Epithelial cell of esophagus (primary cell): ENCODE measurements at regions not wholly inside any gene's neighbourhood (a gene's known extent, or its start where the extent isn't known, plus 50 kb on each side); places are given as distances from the start of the nearest gene placed in this dataset.
"Not testable (repeated sequence)": the region's sequence is repeated elsewhere in the genome, so short reads cannot be mapped to it uniquely, and the experiment has no call there.

Experiments used
- DNase-seq: peaks from one replicate; pipeline ENCODE4 v3.0.0; 2010; ENCODE audit warnings: low read depth
- H3K4me3 ChIP-seq: 2 replicates; pipeline ENCODE4 v1.5.1; 2011; ENCODE audit warnings: mild to moderate bottlenecking, low read length, control low read depth
- CTCF ChIP-seq: IDR thresholded peaks from 2 replicates; pipeline ENCODE4 v1.5.1; 2011; ENCODE audit warnings: low read depth, mild to moderate bottlenecking, low read length, control low read depth, inconsistent platforms; ENCODE audit not compliant: insufficient read depth; ENCODE audit errors: missing control alignments

DNA sequence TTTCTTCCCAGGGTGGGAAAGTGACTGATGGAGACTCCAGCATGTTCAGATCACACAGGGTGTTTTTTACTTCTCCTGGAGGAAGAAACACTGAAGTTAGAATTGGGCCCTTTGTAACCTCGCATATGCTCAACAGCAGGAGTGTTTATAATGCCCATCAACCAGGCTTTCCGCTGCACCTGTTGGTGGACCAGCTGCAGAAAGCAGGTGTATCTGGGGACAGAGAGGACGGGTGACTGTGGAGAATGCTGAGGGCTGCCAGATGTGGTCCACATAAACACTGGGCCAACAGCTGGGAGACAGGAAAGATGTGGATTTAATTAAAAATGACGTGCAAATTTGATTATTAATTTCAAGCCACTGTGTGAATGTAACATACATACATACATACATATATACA lies 335.5 kb upstream of the SPRED2 start:
- no peak for TF ChIP-seq CTCF
- DNase-seq: no peak
- no peak overlapping the region for H3K4me3 ChIP-seq

DNA sequence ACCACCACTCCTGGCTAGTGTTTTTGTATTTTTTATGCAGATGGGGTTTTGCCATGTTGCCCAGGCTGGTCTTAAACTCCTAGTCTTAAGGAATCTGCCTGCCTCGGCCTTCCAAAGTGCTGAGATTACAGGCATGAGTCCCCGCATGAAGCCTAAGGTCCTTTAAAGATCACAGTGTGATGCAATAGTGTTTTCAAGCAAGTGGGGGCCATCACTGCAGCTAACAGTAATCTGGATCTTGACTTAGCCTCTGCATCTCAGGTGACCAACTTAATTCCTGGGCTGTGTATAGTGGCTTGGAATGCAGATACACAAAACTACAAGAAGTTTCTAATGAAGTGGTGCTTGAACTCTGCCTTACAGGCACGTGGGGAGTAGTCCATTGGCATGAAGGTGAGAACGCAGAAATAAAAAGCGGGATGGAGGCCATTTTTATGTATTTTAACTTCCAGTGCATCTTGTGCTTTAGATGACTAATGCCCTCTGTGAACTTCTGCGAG lies 334.4 kb upstream of the SPRED2 start:
- DNase-seq: no peak
- TF ChIP-seq CTCF: no peak
- H3K4me3 ChIP-seq: no peak overlapping the region

DNA sequence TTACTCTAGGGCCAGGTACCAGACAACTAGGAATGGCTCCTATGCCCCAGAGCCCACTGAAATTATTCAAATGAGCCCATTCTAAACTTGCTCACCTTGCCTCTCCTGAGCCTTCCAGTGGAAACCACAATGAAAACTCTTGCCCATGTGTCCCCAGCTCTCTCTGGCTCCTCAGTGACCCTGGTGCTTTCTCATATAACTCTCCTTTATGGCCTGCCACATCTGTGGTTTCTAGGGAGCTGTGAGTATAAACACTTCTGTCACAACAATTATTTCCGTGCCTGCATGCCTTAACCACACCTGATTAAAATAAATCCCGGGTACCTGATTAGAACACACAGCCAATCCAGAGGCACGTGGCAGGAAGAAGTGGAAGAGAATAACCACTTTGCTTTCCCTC lies 333.0 kb upstream of the SPRED2 start:
- H3K4me3 ChIP-seq: no peak overlapping the region
- no peak for DNase-seq
- TF ChIP-seq CTCF: no peak

DNA sequence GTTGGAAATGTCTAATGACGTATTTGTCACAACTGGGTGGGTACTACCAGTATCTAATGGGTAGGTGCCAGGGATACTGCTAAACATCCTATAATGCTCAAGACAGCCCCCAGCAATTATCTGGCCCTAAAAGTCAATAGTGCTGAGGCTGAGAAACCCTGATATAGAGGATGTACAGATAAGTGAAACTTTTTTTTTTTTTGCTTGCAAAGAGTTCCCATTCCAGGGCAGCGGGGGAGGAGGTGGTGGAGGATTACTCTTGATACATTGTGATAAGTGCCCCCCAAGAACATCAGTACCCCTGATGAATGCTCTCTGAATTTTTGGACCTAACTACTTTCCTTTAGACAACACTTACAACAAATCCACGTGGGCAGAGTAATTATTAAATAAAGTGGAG lies 329.7 kb upstream of the SPRED2 start:
- DNase-seq: no peak
- H3K4me3 ChIP-seq: no peak overlapping the region
- TF ChIP-seq CTCF: no peak

- no peak overlapping the region for H3K4me3 ChIP-seq
- peak; percentile 36 for DNase-seq
- TF ChIP-seq CTCF: no peak
These were observed 321.8 kb upstream of the SPRED2 start for GRCh38 chr2:65754219-65754618.

DNA sequence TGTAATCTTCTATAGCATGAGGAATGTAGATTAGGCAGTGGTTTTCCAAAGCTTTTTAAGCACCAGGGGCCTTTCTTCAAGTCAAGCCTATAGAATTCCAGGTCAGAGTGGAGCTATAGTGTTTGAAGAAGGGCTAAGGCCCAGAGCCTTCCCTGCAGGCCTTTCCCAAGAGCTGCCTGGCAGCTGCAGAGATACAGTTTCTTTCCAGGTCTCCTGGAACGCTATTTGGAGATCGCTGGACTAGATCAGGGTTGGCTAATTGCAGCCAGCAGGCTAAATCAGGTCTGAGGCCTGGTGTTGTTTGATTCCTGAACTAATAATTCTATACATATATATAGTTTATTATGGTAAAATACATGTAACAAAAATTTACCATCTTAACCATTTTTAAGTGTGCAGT lies 319.0 kb upstream of the SPRED2 start:
- no peak overlapping the region for H3K4me3 ChIP-seq
- DNase-seq: no peak
- no peak for TF ChIP-seq CTCF

DNA sequence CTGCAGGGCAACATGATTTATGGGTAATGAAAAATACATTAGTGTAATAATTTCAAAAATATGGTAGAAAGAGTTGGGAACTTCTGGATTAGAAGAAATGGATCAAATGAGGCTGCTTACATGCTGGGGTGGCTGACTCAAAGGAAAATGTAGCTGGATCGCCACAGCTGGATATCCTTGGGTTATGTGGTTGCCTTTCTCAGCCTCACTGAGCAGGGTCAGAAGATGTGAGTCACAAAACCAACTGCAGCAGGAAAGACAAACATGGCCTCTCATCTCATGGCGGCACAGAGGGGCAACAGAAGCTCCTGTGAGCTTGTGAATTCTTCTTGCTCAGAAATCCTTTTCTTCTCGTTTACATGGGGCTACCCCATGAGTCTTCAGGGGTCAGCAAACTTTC lies 317.1 kb upstream of the SPRED2 start:
- DNase-seq: peak; percentile 47
- no peak overlapping the region for H3K4me3 ChIP-seq
- no peak for TF ChIP-seq CTCF

DNA sequence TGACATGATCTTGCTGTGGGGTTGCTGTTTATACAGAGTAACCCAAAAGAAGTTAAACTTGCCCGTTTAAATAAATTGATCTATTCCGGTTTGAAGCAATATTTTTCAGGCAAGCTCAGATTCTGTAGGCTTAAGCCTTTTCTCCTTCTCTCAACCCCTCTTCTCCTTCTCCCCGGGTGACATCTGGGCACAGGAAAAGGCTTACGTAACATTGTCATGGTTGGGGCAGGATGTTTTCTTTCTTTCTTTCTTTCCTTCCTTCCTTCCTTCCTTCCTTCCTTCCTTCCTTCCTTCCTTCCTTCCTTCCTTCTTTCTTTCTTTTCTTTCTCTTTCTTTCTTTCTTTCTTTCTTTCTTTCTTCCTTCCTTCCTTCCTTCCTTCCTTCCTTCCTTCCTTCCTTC lies 315.5 kb upstream of the SPRED2 start:
- not testable (repeated sequence) for H3K4me3 ChIP-seq, DNase-seq
